B cell (primary cell): ENCODE measurements at regions not wholly inside any gene's neighbourhood (a gene's known extent, or its start where the extent isn't known, plus 50 kb on each side); places are given as distances from the start of the nearest gene placed in this dataset.

Experiments
- ATAC-seq: fragments of 200-7000 bp; cut with Tn5 transposase; one replicate; pipeline ENCODE4 v1.10.0; 2021; ENCODE audit warnings: low read depth, mild to moderate bottlenecking, moderate number of reproducible peaks, moderate library complexity
- CTCF ChIA-PET: fragments of 350-600 bp; sonication (Branson Sonifier 250); formaldehyde crosslinking; loops from one replicate; lab custom pipeline; 2021; ENCODE audit warnings: antibody characterized with exemption, inconsistent platforms; lab: Charles Lee
- POLR2A ChIA-PET: fragments of 350-600 bp; sonication (Branson Sonifier 250); formaldehyde crosslinking; loops from one replicate; lab custom pipeline; 2021; ENCODE audit warnings: antibody characterized with exemption; lab: Charles Lee
- DNase-seq: peaks from one replicate; pipeline ENCODE4 v3.0.0; 2013
- H2AFZ ChIP-seq: 2 replicates; pipeline ENCODE4 v1.6.1; 2012; ENCODE audit warnings: mild to moderate bottlenecking, low read depth, low read length; ENCODE audit not compliant: insufficient read depth, poor library complexity, severe bottlenecking
- H3K27ac ChIP-seq, 2 donors: 1 replicate in 1 of 2; 2 replicates in 1 of 2; pipeline ENCODE4 v1.5.1; 2012 to 2013; ENCODE audit warnings: low read length in 2 of 2, mild to moderate bottlenecking in 2 of 2, moderate library complexity in 1 of 2
- H3K27me3 ChIP-seq, 4 experiments: fragments of 200-600 bp in 1 of 4; sonication (generic) in 1 of 4; replicated peaks in 1 of 4; 1 replicate in 2 of 4; 2 replicates in 2 of 4; pipeline versions ENCODE4 v1.6.1 to v1.7.0; 2013 to 2016; ENCODE audit warnings: low read length in 3 of 4, mild to moderate bottlenecking in 2 of 4, mixed read lengths in 1 of 4, moderate library complexity in 1 of 4; ENCODE audit not compliant: insufficient read depth in 4 of 4, control insufficient read depth in 3 of 4; ENCODE audit errors: control extremely low read depth in 1 of 4
- H3K36me3 ChIP-seq, 2 experiments: replicated peaks in 1 of 2; 1 replicate in 1 of 2; 2 replicates in 1 of 2; pipeline versions ENCODE4 v1.6.1 to v1.7.1; 2013; ENCODE audit warnings: low read length in 1 of 2; ENCODE audit not compliant: insufficient read depth in 2 of 2, control insufficient read depth in 1 of 2; ENCODE audit errors: control extremely low read depth in 1 of 2, extremely low read depth in 1 of 2
- H3K4me1 ChIP-seq, 2 donors: fragments of 200-600 bp in 1 of 2; sonication (generic) in 1 of 2; 1 replicate in 1 of 2; 2 replicates in 1 of 2; pipeline versions ENCODE4 v1.5.1 to v1.6.1; 2013 to 2017; ENCODE audit warnings: low read length in 2 of 2; ENCODE audit not compliant: control insufficient read depth in 2 of 2, insufficient read depth in 2 of 2
- H3K4me2 ChIP-seq: replicated peaks from 2 replicates; pipeline ENCODE3; 2012; ENCODE audit warnings: mild to moderate bottlenecking, low read depth, low read length; ENCODE audit not compliant: poor library complexity, severe bottlenecking
- H3K4me3 ChIP-seq, 5 experiments: fragments of 200-600 bp in 1 of 5; sonication (generic) in 1 of 5; 1 replicate in 3 of 5; 2 replicates in 2 of 5; pipeline versions ENCODE4 v1.5.1 to v1.7.0; 2011 to 2016; ENCODE audit warnings: low read length in 4 of 5, mild to moderate bottlenecking in 4 of 5, low read depth in 2 of 5, control low read depth in 1 of 5, moderate library complexity in 1 of 5; ENCODE audit not compliant: insufficient read depth in 1 of 5; ENCODE audit errors: control extremely low read depth in 1 of 5, extremely low read depth in 1 of 5
- H3K79me2 ChIP-seq: fragments of 200-600 bp; sonication (generic); one replicate; pipeline ENCODE4 v1.6.0; 2016; ENCODE audit warnings: low read length; ENCODE audit not compliant: control insufficient read depth, insufficient read depth
- H3K9ac ChIP-seq: fragments of 200-600 bp; sonication (generic); 2 replicates; pipeline ENCODE4 v1.6.1; 2017; ENCODE audit warnings: mild to moderate bottlenecking, low read length, moderate library complexity
- H3K9me3 ChIP-seq, 3 donors: one replicate each; pipeline versions ENCODE4 v1.6.1 to v1.7.1; 2013; ENCODE audit warnings: low read length in 2 of 3; ENCODE audit not compliant: control insufficient read depth in 2 of 3, insufficient read depth in 1 of 3; ENCODE audit errors: control extremely low read depth in 1 of 3
- H4K20me1 ChIP-seq: 2 replicates; pipeline ENCODE4 v1.6.0; 2012; ENCODE audit warnings: mild to moderate bottlenecking, low read length; ENCODE audit not compliant: insufficient read depth, control insufficient read depth, poor library complexity, severe bottlenecking
- H3K27ac Mint-ChIP-seq: one replicate; pipeline ENCODE4 v1.8.0; 2021; ENCODE audit warnings: mixed read lengths
- H3K27me3 Mint-ChIP-seq: one replicate; pipeline ENCODE4 v1.8.0; 2021; ENCODE audit warnings: mixed read lengths
- H3K4me1 Mint-ChIP-seq: one replicate; pipeline ENCODE4 v1.8.0; 2021; ENCODE audit warnings: mixed read lengths
- H3K4me3 Mint-ChIP-seq: one replicate; pipeline ENCODE4 v1.8.0; 2021; ENCODE audit warnings: mixed read lengths
- H3K9me3 Mint-ChIP-seq: one replicate; pipeline ENCODE4 v1.8.0; 2022; ENCODE audit warnings: mixed read lengths; ENCODE audit not compliant: insufficient read depth
- CTCF ChIP-seq: fragments of 200-600 bp; IDR thresholded peaks from one replicate; pipeline ENCODE4 v1.8.0; 2022; ENCODE audit warnings: antibody characterized with exemption, mild to moderate bottlenecking
- EZH2 ChIP-seq: IDR thresholded peaks from 2 replicates; pipeline ENCODE4 v1.6.1; 2012; ENCODE audit warnings: borderline replicate concordance, low read depth, mild to moderate bottlenecking, moderate library complexity, low read length; ENCODE audit not compliant: insufficient read depth, poor library complexity, severe bottlenecking
- whole genome bisulfite sequencing: methylation state at CpG from one replicate; pipeline ENCODE4 v1.1.5; 2013; ENCODE audit warnings: missing lambda C conversion rate; ENCODE audit not compliant: insufficient coverage; 5-methylcytosine and 5-hydroxymethylcytosine counted together
- intact Hi-C: fragments of 100-400 bp; cut with micrococcal nuclease; formaldehyde crosslinking; loops from one replicate; pipeline ENCODE4 v1.10.0; 2022

GRCh38 chr17:77054936-77055335, 85.8 kb upstream of the SEC14L1 start:
- ATAC-seq (no peak), DNase-seq (no peak)
- Histone ChIP-seq H3K9me3 (no peaks in the 10 kb centered on the region), H3K27me3 (peaks cover 0 to 19% (median 5%) of the 10 kb centered on the region in 4 experiments), H3K27ac (no peak overlapping the region), H4K20me1 (no peaks in the 10 kb centered on the region), H3K4me2 (no peak overlapping the region), H3K4me3 (no peak overlapping the region), H2AFZ (no peak overlapping the region), H3K9ac (no peak overlapping the region), H3K4me1 (peaks cover 0 to 5% of the 10 kb centered on the region in 2 donors), H3K79me2 (no peaks in the 10 kb centered on the region), H3K36me3 (no peaks in the 10 kb centered on the region)
- Mint-ChIP-seq H3K27ac (no peak overlapping the region), H3K4me1 (peaks cover 2% of the 10 kb centered on the region), H3K4me3 (no peak overlapping the region), H3K27me3 (peaks cover 31% of the 10 kb centered on the region), H3K9me3 (no peaks in the 10 kb centered on the region)
- POLR2A ChIA-PET, result no interaction called here
- TF ChIP-seq CTCF (no peak), EZH2 (no peak)
- CTCF ChIA-PET, result interaction anchor here (0.6 to 17.9 kb wide), 4 partner anchors 67 to 187 kb away, joined by 3 to 426 read pairs (median 7); partner anchors contain the start of gene MGAT5B
- WGBS, result 72% methylated on average over 10 of the region's 10 CpGs
- intact Hi-C loops, result loop anchor here (10.0 kb wide), 1 partner anchor 100 kb away; no protein-coding TSS in a partner anchor

GRCh38 chr17:77055453-77055852, 85.3 kb upstream of the SEC14L1 start:
- no peak overlapping the region for H3K4me2 ChIP-seq
- H3K27me3 ChIP-seq, result peaks cover 0 to 23% (median 5%) of the 10 kb centered on the region in 4 experiments
- Mint-ChIP-seq H3K4me3 (no peak overlapping the region), H3K27me3 (peaks cover 31% of the 10 kb centered on the region), H3K4me1 (peaks cover 2% of the 10 kb centered on the region), H3K27ac (peak overlapping the region; percentile 28), H3K9me3 (no peaks in the 10 kb centered on the region)
- H2AFZ ChIP-seq, result no peak overlapping the region
- TF ChIP-seq CTCF, result no peak
- no peak for TF ChIP-seq EZH2
- DNase-seq, result peak; percentile 25
- ChIA-PET CTCF (interaction anchor here (0.6 to 17.9 kb wide), 17 partner anchors 10 to 198 kb away, joined by 3 to 426 read pairs (median 7); partner anchors contain the start of gene MGAT5B), POLR2A (interaction anchor here (1.7 kb wide), 1 partner anchor 187 kb away, joined by 10 read pairs; the partner anchor contains the start of gene MGAT5B)
- intact Hi-C loops, result loop anchor here (10.0 kb wide), 1 partner anchor 101 kb away; no protein-coding TSS in a partner anchor
- WGBS, result 84% methylated on average over 7 of the region's 7 CpGs
- H3K9me3 ChIP-seq, result no peaks in the 10 kb centered on the region
- H3K4me3 ChIP-seq, result no peak overlapping the region
- peaks cover 0 to 5% of the 10 kb centered on the region in 2 donors for H3K4me1 ChIP-seq
- ATAC-seq, result no peak
- no peaks in the 10 kb centered on the region for H3K79me2 ChIP-seq
- H3K9ac ChIP-seq, result no peak overlapping the region
- H4K20me1 ChIP-seq, result no peaks in the 10 kb centered on the region
- no peaks in the 10 kb centered on the region for H3K36me3 ChIP-seq
- H3K27ac ChIP-seq, result no peak overlapping the region
